ENCODE measurements at regions not wholly inside any gene's neighbourhood (a gene's known extent, or its start where the extent isn't known, plus 50 kb on each side); places are given as distances from the start of the nearest gene placed in this dataset.

GRCh38 chr1:30302858-30303257 lies 420.5 kb downstream of the MATN1 start:
- H3K27me3 ChIP-seq: no peaks in the 10 kb centered on the region
- H3K27ac ChIP-seq: no peak overlapping the region
- no peaks in the 10 kb centered on the region for H3K36me3 ChIP-seq
- no peak overlapping the region for H3K4me3 ChIP-seq
- 0 out of 2 replicates have a peak, but pooled peaks cover 3% of the 10 kb centered on the region for H3K4me1 ChIP-seq
- no peak for DNase-seq
- H3K9me3 ChIP-seq (replicated peaks): no peaks in the 10 kb centered on the region

- Histone ChIP-seq H3K27ac (no peak overlapping the region), H3K4me3 (no peak overlapping the region), H3K27me3 (no peaks in the 10 kb centered on the region), H3K9me3 (replicated peaks) (no peaks in the 10 kb centered on the region), H3K4me1 (0 out of 2 replicates have a peak, but pooled peaks cover 3% of the 10 kb centered on the region), H3K36me3 (no peaks in the 10 kb centered on the region)
- DNase-seq: no peak
These were observed 422.7 kb downstream of the MATN1 start for GRCh38 chr1:30300669-30301068.

GRCh38 chr1:30299393-30299792 lies 424.0 kb downstream of the MATN1 start:
- DNase-seq: no peak
- H3K9me3 ChIP-seq (replicated peaks): no peaks in the 10 kb centered on the region
- 0 out of 2 replicates have a peak, but pooled peaks cover 3% of the 10 kb centered on the region for H3K4me1 ChIP-seq
- no peak overlapping the region for H3K4me3 ChIP-seq
- H3K27ac ChIP-seq: no peak overlapping the region
- H3K36me3 ChIP-seq: no peaks in the 10 kb centered on the region
- H3K27me3 ChIP-seq: no peaks in the 10 kb centered on the region

DNA sequence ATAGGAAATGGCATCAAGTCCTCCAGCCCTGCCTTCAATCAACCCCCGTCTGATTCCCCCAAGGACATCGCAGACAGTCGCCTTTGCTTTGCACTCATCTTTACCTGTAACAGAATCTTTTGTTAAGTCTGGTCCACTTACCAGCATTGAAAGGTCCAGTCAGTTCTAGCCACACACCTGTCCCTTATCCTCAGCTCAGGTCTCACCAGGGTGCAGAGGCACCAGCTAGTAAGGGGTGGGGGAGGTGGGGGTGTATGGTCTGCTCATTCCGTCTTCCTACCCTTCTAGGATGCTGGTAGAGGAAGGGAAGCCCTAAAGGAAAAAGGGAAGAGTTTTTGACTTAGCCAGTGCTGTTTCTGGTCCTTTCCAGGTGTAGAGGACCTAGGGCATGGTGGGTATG lies 427.7 kb downstream of the MATN1 start:
- no peak overlapping the region for H3K27ac ChIP-seq
- no peak for DNase-seq
- H3K36me3 ChIP-seq: no peaks in the 10 kb centered on the region
- no peak overlapping the region for H3K4me3 ChIP-seq
- H3K4me1 ChIP-seq: no peaks in the 10 kb centered on the region
- no peaks in the 10 kb centered on the region for H3K27me3 ChIP-seq
- H3K9me3 ChIP-seq (replicated peaks): no peaks in the 10 kb centered on the region

GRCh38 chr1:30295266-30295665 lies 428.1 kb downstream of the MATN1 start:
- Histone ChIP-seq H3K4me1 (no peaks in the 10 kb centered on the region), H3K27ac (no peak overlapping the region), H3K27me3 (no peaks in the 10 kb centered on the region), H3K9me3 (replicated peaks) (no peaks in the 10 kb centered on the region), H3K36me3 (no peaks in the 10 kb centered on the region), H3K4me3 (no peak overlapping the region)
- DNase-seq: no peak

DNA sequence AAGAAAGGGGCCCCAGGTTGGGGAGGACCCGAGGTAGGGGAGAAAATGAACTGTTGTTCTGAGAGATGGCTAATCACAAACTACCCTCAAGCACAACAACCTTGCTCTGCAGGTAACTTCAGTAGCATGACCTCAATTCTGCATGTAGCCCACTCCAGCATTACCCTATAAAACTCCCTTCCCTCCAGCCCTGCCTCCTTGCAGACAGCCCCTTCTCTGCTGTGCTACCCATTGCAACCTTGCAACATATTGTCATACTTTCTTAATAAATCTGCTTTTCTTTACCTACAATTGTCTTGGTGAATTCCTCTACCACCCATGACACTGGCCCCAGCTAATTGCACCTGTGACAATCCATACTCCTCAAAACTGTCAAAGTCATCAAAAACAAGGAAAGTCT lies 428.9 kb downstream of the MATN1 start:
- no peak for DNase-seq
- no peaks in the 10 kb centered on the region for H3K4me1 ChIP-seq

DNA sequence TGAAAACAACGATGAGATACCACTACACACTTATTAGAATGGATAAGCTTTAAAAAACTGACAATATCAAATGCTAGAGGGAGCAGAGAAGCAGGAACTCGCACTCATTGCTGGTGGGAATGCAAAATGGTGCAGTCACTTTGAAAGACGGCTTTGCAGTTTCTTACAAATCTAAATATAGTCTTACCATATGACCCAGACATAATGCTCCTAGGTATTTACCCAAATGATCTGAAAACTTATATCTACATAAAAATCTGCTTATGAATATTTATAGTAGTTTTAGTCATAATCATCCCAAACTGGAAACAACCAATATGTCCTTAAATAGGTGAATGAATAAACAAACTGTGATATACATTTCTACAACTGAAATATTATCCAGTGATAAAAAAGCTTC lies 430.9 kb downstream of the MATN1 start:
- no peaks in the 10 kb centered on the region for H3K9me3 ChIP-seq (replicated peaks)
- no peak overlapping the region for H3K4me3 ChIP-seq
- H3K27ac ChIP-seq: no peak overlapping the region
- no peak for DNase-seq
- no peaks in the 10 kb centered on the region for H3K4me1 ChIP-seq
- no peaks in the 10 kb centered on the region for H3K36me3 ChIP-seq
- H3K27me3 ChIP-seq: no peaks in the 10 kb centered on the region; the same call in 1 of the 2 replicates

More for the DNA sequence above, 428.9 kb downstream of the MATN1 start:
- H3K9me3 ChIP-seq (replicated peaks): no peaks in the 10 kb centered on the region
- H3K36me3 ChIP-seq: no peaks in the 10 kb centered on the region
- no peak overlapping the region for H3K27ac ChIP-seq
- no peak overlapping the region for H3K4me3 ChIP-seq
- H3K27me3 ChIP-seq: no peaks in the 10 kb centered on the region; the same call in 1 of the 2 replicates

DNA sequence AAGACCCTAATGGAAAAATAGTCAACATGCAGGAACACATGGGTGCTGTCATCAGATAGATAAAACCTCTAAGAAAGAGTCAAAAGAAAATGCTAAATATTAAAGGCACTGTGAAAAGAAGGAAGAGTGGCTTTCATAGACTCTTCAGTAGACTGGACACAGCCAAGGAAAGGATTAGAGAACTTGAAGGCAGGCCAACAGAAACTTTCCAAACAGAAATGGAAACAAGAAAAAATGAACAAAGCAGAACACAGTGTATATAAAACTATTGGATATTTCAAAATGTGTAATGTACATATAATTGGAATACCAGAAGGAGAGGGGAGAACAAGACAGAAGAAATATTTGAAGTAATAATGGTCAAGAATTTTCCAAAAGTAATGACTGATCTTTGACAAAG lies 431.9 kb downstream of the MATN1 start:
- H3K4me1 ChIP-seq: peaks cover 4% of the 10 kb centered on the region; the same call in 1 of the 2 replicates
- DNase-seq: no peak
- H3K36me3 ChIP-seq: no peaks in the 10 kb centered on the region
- no peaks in the 10 kb centered on the region; the same call in 1 of the 2 replicates for H3K27me3 ChIP-seq
- no peaks in the 10 kb centered on the region for H3K9me3 ChIP-seq (replicated peaks)
- no peak overlapping the region for H3K4me3 ChIP-seq
- no peak overlapping the region for H3K27ac ChIP-seq

DNA sequence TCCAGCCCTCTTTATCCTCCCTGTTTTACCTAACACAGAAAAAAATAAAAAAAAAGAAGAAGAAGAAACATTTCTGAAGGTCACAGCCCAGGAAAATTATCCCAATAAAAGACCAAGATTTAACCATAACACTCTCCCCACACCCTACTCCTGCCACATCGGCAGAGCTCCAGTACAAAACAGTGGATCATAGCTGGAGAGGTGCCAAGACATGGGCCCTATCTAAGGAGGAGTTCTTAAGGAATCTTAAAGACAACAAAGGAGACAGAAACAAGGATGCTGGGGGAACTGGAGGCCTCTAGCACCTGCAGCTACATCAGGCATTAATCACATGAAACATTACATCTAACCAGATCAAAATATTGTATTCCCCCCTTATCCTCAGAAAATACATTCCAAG lies 432.8 kb downstream of the MATN1 start:
- no peaks in the 10 kb centered on the region for H3K36me3 ChIP-seq
- no peaks in the 10 kb centered on the region; the same call in 1 of the 2 replicates for H3K27me3 ChIP-seq
- no peak overlapping the region for H3K4me3 ChIP-seq
- DNase-seq: no peak
- H3K4me1 ChIP-seq: peaks cover 5% of the 10 kb centered on the region; the same call in 1 of the 2 replicates
- H3K9me3 ChIP-seq (replicated peaks): no peaks in the 10 kb centered on the region
- H3K27ac ChIP-seq: no peak overlapping the region

DNA sequence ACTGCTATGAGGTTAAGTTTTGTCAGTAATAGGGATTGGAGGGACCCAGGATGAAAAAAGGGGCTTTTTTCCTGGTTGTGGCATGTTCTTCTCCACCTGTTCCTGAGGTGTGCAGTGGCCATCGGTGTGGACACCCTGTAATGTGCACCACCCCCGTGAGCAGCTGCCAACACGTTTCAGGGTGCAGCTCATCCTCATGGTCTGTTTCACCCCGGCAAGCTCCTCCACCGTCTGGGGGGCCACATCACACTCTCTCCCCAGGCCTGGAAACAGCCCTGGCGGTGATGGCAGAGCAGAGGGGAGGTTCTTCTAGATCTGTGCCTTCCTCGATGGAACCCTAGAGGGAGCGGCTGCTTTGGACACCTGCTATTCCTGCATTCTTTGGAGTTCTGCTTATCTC lies 435.4 kb downstream of the MATN1 start:
- H3K4me1 ChIP-seq: peaks cover 5% of the 10 kb centered on the region; the same call in 1 of the 2 replicates
- H3K4me3 ChIP-seq: no peak overlapping the region
- no peak overlapping the region for H3K27ac ChIP-seq
- no peaks in the 10 kb centered on the region for H3K36me3 ChIP-seq
- H3K27me3 ChIP-seq: no peaks in the 10 kb centered on the region; the same call in 1 of the 2 replicates
- no peak for DNase-seq
- no peaks in the 10 kb centered on the region for H3K9me3 ChIP-seq (replicated peaks)

DNA sequence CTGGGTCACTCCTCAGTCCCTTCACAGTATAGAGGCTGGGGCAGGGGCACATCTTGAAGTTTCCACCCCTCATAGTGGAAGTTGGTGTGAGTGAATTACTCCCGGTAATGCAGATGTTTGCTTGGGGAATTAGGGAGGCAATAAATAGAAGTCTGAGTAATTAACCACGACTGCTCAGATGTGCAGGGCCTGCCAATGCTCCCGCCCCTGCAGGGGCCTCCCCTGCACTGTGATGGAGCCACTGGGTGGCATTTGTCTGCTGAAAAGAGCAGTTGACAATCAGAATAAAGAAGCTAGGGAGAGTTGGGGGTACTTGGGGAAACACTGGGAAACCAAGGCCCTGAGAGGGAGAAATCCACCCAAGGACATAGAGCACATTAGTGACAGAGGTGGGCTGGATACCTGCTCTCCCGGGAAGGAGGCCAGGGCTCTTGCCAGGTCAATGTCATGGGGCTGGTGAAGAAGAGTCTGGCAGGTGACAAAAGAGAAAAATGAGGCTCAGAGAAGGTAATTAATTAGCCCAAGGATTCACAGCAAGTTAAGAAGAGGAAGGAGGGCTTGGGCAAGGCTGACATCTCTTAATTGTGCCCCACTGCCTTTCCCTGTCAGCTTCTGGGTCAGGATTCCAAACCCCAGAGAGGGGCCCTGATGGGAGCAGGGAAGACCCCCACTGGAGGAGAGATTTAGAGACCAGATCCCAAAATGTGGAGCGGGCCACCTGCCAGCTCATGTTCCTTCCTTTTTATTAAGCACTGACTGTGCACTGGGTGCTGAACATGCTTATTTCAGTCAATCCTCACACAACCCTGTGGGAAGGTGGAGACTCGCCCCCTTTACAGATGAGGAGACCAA lies 436.2 kb downstream of the MATN1 start:
- Histone ChIP-seq H3K27me3 (no peaks in the 10 kb centered on the region; the same call in 1 of the 2 replicates), H3K4me3 (no peak overlapping the region), H3K4me1 (peaks cover 5% of the 10 kb centered on the region; the same call in 1 of the 2 replicates), H3K27ac (no peak overlapping the region), H3K9me3 (replicated peaks) (no peaks in the 10 kb centered on the region), H3K36me3 (no peaks in the 10 kb centered on the region)
- no peak for DNase-seq

DNA sequence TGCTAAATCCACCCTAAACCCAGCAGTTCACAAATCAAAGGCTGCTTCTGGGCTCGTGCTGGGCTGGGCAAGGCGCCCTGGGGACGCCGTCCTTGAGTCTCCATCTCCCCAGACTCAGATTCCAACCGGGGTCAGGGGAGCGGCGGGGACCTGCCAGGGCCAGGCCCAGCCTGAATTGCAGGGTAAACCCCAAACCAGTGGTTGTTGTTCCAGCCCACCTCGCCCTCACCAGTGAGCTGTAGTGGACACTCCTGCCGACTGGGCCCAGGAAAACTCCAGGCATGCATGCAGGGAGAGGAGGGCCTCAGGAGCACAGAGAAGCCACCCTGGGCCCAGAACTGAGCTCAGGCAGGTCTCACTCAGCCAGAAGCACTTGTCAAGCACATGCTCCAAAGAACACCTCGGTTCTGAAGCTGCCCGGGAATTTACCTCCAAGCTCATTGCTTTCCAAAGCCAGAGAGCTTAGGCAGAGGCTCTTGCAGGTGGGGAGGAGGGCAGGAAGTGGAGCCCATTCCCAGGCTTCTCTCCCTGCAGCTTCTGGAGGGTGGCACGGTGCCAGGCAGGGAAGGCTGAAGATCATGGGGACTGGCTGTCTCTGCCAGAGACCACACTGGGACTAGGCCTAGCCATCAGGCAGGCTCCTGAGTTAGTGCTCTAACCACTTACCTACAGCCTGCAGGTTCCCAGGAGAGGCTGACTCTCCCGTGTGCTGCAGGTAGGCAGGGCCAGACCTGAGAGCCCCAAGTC lies 437.0 kb downstream of the MATN1 start:
- H3K27ac ChIP-seq: no peak overlapping the region
- peak in 1 of 2 experiments; percentile 44 for DNase-seq

GRCh38 chr1:30285501-30285932 lies 437.9 kb downstream of the MATN1 start:
- Histone ChIP-seq H3K9me3 (replicated peaks) (no peaks in the 10 kb centered on the region), H3K27ac (no peak overlapping the region), H3K4me3 (no peak overlapping the region), H3K27me3 (no peaks in the 10 kb centered on the region; the same call in 1 of the 2 replicates), H3K4me1 (peaks cover 5% of the 10 kb centered on the region; the same call in 1 of the 2 replicates), H3K36me3 (no peaks in the 10 kb centered on the region)
- no peak for DNase-seq

More for the DNA sequence above, 437.0 kb downstream of the MATN1 start:
- Histone ChIP-seq H3K27me3 (no peaks in the 10 kb centered on the region; the same call in 1 of the 2 replicates), H3K4me3 (no peak overlapping the region), H3K9me3 (replicated peaks) (no peaks in the 10 kb centered on the region), H3K36me3 (no peaks in the 10 kb centered on the region), H3K4me1 (peaks cover 5% of the 10 kb centered on the region; the same call in 1 of the 2 replicates)

- Histone ChIP-seq H3K4me3 (no peak overlapping the region), H3K27me3 (no peaks in the 10 kb centered on the region; the same call in 1 of the 2 replicates), H3K4me1 (peaks cover 5% of the 10 kb centered on the region; the same call in 1 of the 2 replicates), H3K27ac (no peak overlapping the region), H3K9me3 (replicated peaks) (no peaks in the 10 kb centered on the region), H3K36me3 (no peaks in the 10 kb centered on the region)
- no peak for DNase-seq
These were observed 438.5 kb downstream of the MATN1 start for GRCh38 chr1:30284728-30285475.
